Keratinocyte (primary cell): ENCODE measurements at regions not wholly inside any gene's neighbourhood (a gene's known extent, or its start where the extent isn't known, plus 50 kb on each side); places are given as distances from the start of the nearest gene placed in this dataset.
"Not testable (repeated sequence)": the region's sequence is repeated elsewhere in the genome, so short reads cannot be mapped to it uniquely, and the experiment has no call there.

Experiments used
- DNase-seq: peaks from one replicate; pipeline ENCODE4 v3.0.0-alpha.2; 2011; ENCODE audit warnings: low read depth, missing footprints, low spot score
- FAIRE-seq: peaks from 2 replicates; lab custom pipeline; 2011; peaks lifted over from hg19 to GRCh38; lab: Jason Lieb, UNC
- H2AFZ ChIP-seq: 2 replicates; pipeline ENCODE4 v1.6.0; 2012; ENCODE audit warnings: low read length, control low read depth, inconsistent platforms; ENCODE audit not compliant: control insufficient read depth
- H3K27ac ChIP-seq: 2 replicates; pipeline ENCODE4 v1.5.1; 2011; ENCODE audit warnings: low read length; ENCODE audit not compliant: control insufficient read depth, insufficient read depth
- H3K27me3 ChIP-seq: 3 replicates; pipeline ENCODE4 v1.6.0; 2011; ENCODE audit warnings: low read length; ENCODE audit not compliant: control insufficient read depth, insufficient read depth; ENCODE audit errors: extremely low read depth
- H3K36me3 ChIP-seq, 2 experiments: 2 replicates in 1 of 2; 3 replicates in 1 of 2; pipeline ENCODE4 v1.5.1; 2011; ENCODE audit warnings: low read length in 2 of 2, mild to moderate bottlenecking in 1 of 2; ENCODE audit not compliant: control insufficient read depth in 2 of 2, insufficient read depth in 2 of 2; ENCODE audit errors: extremely low read depth in 1 of 2
- H3K4me1 ChIP-seq: 3 replicates; pipeline ENCODE4 v1.5.1; 2011; ENCODE audit warnings: low read length; ENCODE audit not compliant: control insufficient read depth, insufficient read depth; ENCODE audit errors: extremely low read depth
- H3K4me2 ChIP-seq: 3 replicates; pipeline ENCODE4 v1.6.0; 2011; ENCODE audit warnings: low read depth, low read length; ENCODE audit not compliant: control insufficient read depth, insufficient read depth; ENCODE audit errors: extremely low read depth
- H3K4me3 ChIP-seq, 3 experiments: fragments of 200-600 bp in 1 of 3; sonication (generic) in 1 of 3; 2 replicates in 2 of 3; 3 replicates in 1 of 3; pipeline ENCODE4 v1.5.1; 2011 to 2016; ENCODE audit warnings: low read length in 3 of 3, mild to moderate bottlenecking in 3 of 3, control low read depth in 2 of 3, inconsistent platforms in 1 of 3, low read depth in 1 of 3, mixed read lengths in 1 of 3, mixed run types in 1 of 3, moderate library complexity in 1 of 3; ENCODE audit not compliant: control insufficient read depth in 2 of 3, insufficient read depth in 2 of 3; ENCODE audit errors: extremely low read depth in 1 of 3
- H3K79me2 ChIP-seq: 2 replicates; pipeline ENCODE4 v1.6.0; 2012; ENCODE audit warnings: low read length; ENCODE audit not compliant: control insufficient read depth, insufficient read depth
- H3K9ac ChIP-seq: 3 replicates; pipeline ENCODE4 v1.6.0; 2011; ENCODE audit warnings: low read length; ENCODE audit not compliant: control insufficient read depth, insufficient read depth; ENCODE audit errors: extremely low read depth
- H3K9me1 ChIP-seq: 3 replicates; pipeline ENCODE4 v1.6.0; 2011; ENCODE audit warnings: low read length; ENCODE audit not compliant: control insufficient read depth, insufficient read depth; ENCODE audit errors: extremely low read depth
- H3K9me3 ChIP-seq: 2 replicates; pipeline ENCODE4 v1.5.1; 2012; ENCODE audit warnings: low read depth, low read length; ENCODE audit not compliant: control insufficient read depth
- H4K20me1 ChIP-seq: 3 replicates; pipeline ENCODE4 v1.6.0; 2011; ENCODE audit warnings: low read length; ENCODE audit not compliant: control insufficient read depth, insufficient read depth; ENCODE audit errors: extremely low read depth
- EZH2 ChIP-seq: IDR thresholded peaks from one replicate; pipeline ENCODE4 v1.6.1; 2012; ENCODE audit warnings: inconsistent platforms, mild to moderate bottlenecking, low read length, moderate library complexity
- dilution Hi-C: fragments of 300-500 bp; cut with MboI; formaldehyde crosslinking; loops from one replicate; pipeline ENCODE4 v1.7.0; 2020; ENCODE audit warnings: low sequenced_read_pairs; ENCODE audit not compliant: extremely low pct_ligation_motif_present
- TF ChIP-seq, protein P1 (sequence below), 3 experiments: IDR thresholded peaks in 1 of 3; conservative IDR thresholded peaks in 1 of 3; optimal IDR thresholded peaks in 1 of 3; 2 replicates in 2 of 3; 3 replicates in 1 of 3; pipeline versions ENCODE3 to v1.5.1; 2011; ENCODE audit warnings: low read length in 3 of 3, mild to moderate bottlenecking in 3 of 3, moderate library complexity in 2 of 3, control low read depth in 1 of 3, inconsistent platforms in 1 of 3; ENCODE audit not compliant: insufficient read depth in 2 of 3; ENCODE audit errors: extremely low read depth in 1 of 3

DNA sequence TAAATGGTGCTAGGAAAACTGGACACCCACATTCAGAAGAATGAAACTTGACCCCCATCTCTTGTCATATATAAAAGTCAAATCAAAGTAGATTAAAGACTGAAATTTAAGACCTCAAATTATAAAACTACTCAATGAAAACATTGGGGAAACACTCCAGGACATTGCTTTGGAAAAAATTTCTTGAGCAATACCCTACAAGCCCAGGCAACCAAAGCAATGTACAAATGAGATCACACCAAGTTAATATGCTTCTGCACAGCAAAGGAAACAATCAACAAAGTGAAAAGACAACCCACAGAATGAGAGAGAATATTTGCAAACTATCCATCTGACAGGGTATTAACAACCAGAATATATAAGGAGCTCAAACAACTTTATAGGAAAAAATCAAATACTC, 407.9 kb upstream of the BTBD3 start:
- H3K4me1 ChIP-seq: no peaks in the 10 kb centered on the region
- TF ChIP-seq, protein P1, sequence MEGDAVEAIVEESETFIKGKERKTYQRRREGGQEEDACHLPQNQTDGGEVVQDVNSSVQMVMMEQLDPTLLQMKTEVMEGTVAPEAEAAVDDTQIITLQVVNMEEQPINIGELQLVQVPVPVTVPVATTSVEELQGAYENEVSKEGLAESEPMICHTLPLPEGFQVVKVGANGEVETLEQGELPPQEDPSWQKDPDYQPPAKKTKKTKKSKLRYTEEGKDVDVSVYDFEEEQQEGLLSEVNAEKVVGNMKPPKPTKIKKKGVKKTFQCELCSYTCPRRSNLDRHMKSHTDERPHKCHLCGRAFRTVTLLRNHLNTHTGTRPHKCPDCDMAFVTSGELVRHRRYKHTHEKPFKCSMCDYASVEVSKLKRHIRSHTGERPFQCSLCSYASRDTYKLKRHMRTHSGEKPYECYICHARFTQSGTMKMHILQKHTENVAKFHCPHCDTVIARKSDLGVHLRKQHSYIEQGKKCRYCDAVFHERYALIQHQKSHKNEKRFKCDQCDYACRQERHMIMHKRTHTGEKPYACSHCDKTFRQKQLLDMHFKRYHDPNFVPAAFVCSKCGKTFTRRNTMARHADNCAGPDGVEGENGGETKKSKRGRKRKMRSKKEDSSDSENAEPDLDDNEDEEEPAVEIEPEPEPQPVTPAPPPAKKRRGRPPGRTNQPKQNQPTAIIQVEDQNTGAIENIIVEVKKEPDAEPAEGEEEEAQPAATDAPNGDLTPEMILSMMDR (optimal IDR thresholded peaks at IDR 0.05 in 1 of 3, IDR thresholded peaks at IDR 0.05 in 1 of 3, conservative IDR thresholded peaks at IDR 0.05 in 1 of 3; ENCODE audit: extremely low read depth in 1 of 3, insufficient read depth in 2 of 3, low read length in 3 of 3): no peak
- no peak for TF ChIP-seq EZH2
- no peaks in the 10 kb centered on the region for H3K9me3 ChIP-seq
- DNase-seq: no peak
- dilution Hi-C loops: no loop called here
- H3K9me1 ChIP-seq: no peaks in the 10 kb centered on the region
- no peak for FAIRE-seq
- H3K79me2 ChIP-seq: no peaks in the 10 kb centered on the region
- no peaks in the 10 kb centered on the region for H3K36me3 ChIP-seq
- no peaks in the 10 kb centered on the region for H3K27me3 ChIP-seq
- no peaks in the 10 kb centered on the region for H4K20me1 ChIP-seq
- H3K4me3 ChIP-seq: no peak overlapping the region
- no peak overlapping the region for H2AFZ ChIP-seq
- H3K4me2 ChIP-seq: no peak overlapping the region
- H3K9ac ChIP-seq: no peak overlapping the region
- H3K27ac ChIP-seq: no peak overlapping the region

DNA sequence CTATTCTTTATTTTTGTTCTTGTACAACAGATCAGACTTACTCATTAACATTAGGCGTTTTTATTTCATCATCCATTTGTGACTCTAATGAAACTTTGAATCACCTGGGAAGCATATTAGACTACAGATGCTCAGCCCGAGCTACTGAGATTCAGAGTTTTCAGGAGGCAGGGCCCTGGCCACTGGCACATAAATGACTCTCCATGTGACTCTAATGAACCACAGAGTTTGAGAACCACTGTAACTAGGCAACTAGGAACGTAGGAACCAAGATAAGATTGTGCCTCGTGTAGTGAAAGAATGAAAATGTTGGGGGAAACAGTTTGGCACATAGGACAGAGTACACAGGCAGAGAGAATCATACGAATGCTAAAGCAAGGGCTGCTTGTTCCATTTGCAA, 405.9 kb upstream of the BTBD3 start:
- Histone ChIP-seq H3K9ac (no peak overlapping the region), H4K20me1 (no peaks in the 10 kb centered on the region), H2AFZ (no peak overlapping the region), H3K4me3 (no peak overlapping the region), H3K79me2 (no peaks in the 10 kb centered on the region), H3K9me1 (no peaks in the 10 kb centered on the region), H3K27me3 (no peaks in the 10 kb centered on the region), H3K27ac (no peak overlapping the region), H3K4me2 (no peak overlapping the region), H3K9me3 (no peaks in the 10 kb centered on the region), H3K36me3 (no peaks in the 10 kb centered on the region), H3K4me1 (no peaks in the 10 kb centered on the region)
- dilution Hi-C loops: no loop called here
- FAIRE-seq: no peak
- no peak for DNase-seq
- TF ChIP-seq, protein P1 (optimal IDR thresholded peaks at IDR 0.05 in 1 of 3, IDR thresholded peaks at IDR 0.05 in 1 of 3, conservative IDR thresholded peaks at IDR 0.05 in 1 of 3; ENCODE audit: extremely low read depth in 1 of 3, insufficient read depth in 2 of 3, low read length in 3 of 3): no peak
- TF ChIP-seq EZH2: no peak

DNA sequence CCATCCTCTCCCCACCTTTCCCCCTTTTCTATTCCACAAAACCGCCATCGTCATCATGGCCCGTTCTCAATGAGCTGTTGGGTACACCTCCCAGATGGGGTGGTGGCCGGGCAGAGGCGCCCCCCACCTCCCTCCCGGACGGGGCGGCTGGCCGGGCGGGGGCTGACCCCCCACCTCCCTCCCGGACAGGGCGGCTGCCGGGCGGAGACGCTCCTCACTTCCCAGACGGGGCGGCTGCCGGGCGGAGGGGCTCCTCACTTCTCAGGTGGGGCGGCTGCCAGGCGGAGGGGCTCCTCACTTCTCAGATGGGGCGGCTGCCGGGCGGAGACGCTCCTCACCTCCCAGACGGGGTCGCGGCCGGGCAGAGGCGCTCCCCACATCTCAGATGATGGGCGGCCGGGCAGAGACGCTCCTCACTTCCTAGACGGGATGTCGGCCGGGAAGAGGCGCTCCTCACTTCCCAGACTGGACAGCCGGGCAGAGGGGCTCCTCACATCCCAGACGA, 404.4 kb upstream of the BTBD3 start:
- H2AFZ ChIP-seq, H3K27me3 ChIP-seq, dilution Hi-C loops, H3K9me3 ChIP-seq, H3K27ac ChIP-seq, H3K36me3 ChIP-seq, H3K9me1 ChIP-seq, H3K4me1 ChIP-seq, FAIRE-seq, H3K79me2 ChIP-seq, DNase-seq, H3K9ac ChIP-seq, H4K20me1 ChIP-seq, H3K4me3 ChIP-seq, H3K4me2 ChIP-seq: not testable (repeated sequence)
